ENCODE measurements at regions not wholly inside any gene's neighbourhood (a gene's known extent, or its start where the extent isn't known, plus 50 kb on each side); places are given as distances from the start of the nearest gene placed in this dataset.
"Not testable (repeated sequence)": the region's sequence is repeated elsewhere in the genome, so short reads cannot be mapped to it uniquely, and the experiment has no call there.

DNA sequence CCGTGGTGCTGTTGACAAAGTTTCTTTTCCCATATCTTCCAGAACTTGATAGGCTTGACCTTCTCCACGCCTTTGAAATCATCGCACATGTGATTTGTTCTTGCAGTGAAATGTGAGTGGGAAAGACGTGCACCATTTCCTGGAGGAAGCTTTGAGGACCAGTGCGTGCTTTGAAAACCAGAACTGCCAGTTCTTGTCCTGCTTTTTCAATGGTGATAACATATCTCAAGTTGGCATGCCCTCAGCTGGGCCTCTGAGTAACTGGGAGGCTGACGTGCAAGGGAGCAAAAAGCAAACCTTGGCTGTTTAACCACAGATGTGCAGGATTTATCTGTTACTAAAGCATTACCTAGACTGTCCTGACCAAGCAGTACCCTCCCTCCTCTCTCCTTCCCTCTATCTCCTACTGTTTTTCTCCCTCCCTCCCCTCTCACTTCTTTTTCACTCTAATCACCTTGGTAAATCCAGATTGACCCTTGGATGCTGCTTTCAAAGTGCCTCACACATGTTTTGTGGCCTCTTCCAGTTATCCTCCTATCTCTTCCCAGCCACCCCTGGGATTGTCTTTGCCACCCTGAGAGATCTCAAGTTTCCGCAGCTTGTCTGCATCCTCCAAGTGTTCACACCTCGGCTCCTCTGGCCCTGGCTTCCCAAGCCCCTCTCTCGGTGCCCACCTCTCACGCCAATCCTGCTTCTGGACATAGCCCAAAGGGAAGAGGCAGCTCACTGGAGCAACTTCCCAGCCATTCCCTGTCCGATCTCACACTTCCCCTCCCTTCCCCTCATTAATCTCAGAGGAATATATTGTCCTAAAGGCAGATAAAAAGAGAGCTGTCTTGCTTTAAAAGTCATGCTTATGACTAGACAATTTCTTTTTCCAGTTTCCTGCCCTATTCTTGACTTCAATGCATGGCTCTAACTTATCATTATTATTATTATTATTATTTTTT lies 198.3 kb downstream of the ERCC6L2 start:
- intact Hi-C loops (cut with DNase I), result no loop called here
- DNase-seq (ENCODE audit: low spot score), result no peak

DNA sequence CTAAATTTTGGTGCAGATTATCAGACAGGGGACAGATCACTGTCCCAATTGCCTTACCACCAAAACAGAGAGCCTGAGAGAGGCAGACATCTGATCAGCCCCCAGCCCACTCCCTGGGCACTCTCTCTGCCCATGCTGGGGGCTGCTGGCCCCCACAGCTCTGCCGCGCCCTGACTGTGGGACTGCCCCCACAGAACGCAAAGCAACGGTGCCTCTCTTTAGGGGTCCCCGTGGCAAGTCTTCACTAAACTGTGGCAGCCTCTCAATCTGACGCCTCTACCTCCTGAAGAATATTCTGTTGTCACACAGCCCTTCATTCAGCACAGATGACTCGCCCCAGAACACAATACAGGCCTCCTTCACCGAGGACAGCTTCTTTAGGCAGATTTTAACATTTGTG lies 197.4 kb downstream of the ERCC6L2 start:
- no peak for DNase-seq (ENCODE audit: low spot score)
- intact Hi-C loops (cut with DNase I), result no loop called here

GRCh38 chr9:96071815-96072124 lies 196.3 kb downstream of the ERCC6L2 start:
- intact Hi-C loops (cut with DNase I), result no loop called here
- DNase-seq (ENCODE audit: low spot score), result no peak

DNA sequence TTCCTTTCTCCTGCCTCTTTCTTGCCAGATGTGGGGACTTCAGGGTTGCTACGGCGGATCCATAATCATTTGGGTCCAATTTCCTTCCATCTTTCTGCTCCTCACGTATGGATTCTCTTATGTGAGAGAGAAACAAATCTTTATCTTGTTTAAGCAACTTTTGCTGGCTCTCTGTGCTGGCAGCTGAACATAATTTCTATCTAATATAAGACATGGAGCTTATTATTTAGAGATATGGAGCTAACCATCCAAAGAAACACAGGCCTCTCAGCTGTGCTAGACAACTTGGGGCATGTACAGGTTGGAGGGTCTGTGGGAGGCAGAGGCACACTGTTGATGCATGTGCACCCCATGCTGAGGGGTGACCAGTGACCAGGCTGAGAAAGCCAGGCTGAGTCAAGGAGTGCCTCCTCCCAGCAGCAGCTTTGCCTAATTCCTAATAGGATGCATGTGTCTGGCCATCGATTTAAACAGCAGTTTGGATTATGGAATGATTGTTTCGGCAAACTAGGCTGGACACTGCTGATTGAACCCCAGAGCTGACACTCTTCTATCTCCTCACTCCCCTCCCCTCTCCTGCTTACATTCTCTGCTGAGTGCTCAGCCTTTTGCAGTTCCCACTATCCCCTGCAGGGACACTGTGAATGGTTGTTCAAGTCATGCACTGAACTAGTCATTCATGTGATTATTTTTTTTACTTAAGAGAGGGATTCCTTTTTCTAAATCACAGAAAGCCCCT lies 195.8 kb downstream of the ERCC6L2 start:
- intact Hi-C loops (cut with DNase I), result no loop called here
- no peak for DNase-seq (ENCODE audit: low spot score)

GRCh38 chr9:96069629-96070220 lies 194.2 kb downstream of the ERCC6L2 start:
- no peak for DNase-seq (ENCODE audit: low spot score)
- intact Hi-C loops (cut with DNase I), result no loop called here

- intact Hi-C loops (cut with DNase I), result no loop called here
- DNase-seq (ENCODE audit: low spot score), result no peak
Measured at GRCh38 chr9:96068511-96068910, 193.0 kb downstream of the ERCC6L2 start.

GRCh38 chr9:96067600-96067999 lies 192.1 kb downstream of the ERCC6L2 start:
- DNase-seq (ENCODE audit: low spot score), result no peak
- intact Hi-C loops (cut with DNase I), result no loop called here

- intact Hi-C loops (cut with DNase I), result no loop called here
- no peak for DNase-seq (ENCODE audit: low spot score)
Measured at GRCh38 chr9:96067004-96067403, 191.5 kb downstream of the ERCC6L2 start.

- intact Hi-C loops (cut with DNase I), result no loop called here
- DNase-seq (ENCODE audit: low spot score), result no peak
Measured at GRCh38 chr9:96065482-96066251, 190.2 kb downstream of the ERCC6L2 start.

DNA sequence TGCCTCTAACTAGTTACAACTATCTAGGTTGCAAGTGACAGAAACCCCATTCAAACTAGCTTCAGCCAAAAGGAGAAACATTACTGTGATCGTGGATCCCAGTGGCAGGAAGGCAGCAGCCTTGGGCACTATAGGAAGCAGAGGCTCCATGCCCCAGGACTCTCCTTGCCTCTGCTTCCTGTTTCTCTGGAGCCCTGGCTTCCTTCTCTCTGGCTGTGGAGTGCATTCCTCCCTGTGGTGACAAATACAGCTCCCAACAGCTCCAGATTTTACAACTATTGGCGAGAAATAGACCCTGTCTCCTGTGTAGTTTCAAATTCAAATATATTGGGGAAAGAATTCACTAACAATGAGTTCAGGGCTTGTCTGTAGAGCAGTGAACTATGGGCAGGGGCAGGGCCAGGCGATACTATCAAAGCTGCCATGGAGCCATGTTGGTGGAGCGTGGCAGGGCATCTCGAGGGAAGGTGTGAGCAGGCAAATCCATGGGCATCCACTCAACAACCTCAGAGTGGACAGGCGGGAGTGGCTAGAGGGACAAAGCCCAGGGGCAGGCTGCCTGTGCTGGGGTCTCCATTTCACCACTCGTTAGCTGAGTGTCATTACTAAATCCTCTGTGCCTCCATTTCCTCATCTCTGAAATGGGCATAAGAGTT lies 189.5 kb downstream of the ERCC6L2 start:
- no peak for DNase-seq (ENCODE audit: low spot score)
- intact Hi-C loops (cut with DNase I), result no loop called here

GRCh38 chr9:96062854-96063253 lies 187.4 kb downstream of the ERCC6L2 start:
- DNase-seq (ENCODE audit: low spot score), result no peak
- intact Hi-C loops (cut with DNase I), result no loop called here

GRCh38 chr9:96062031-96062430 lies 186.5 kb downstream of the ERCC6L2 start:
- intact Hi-C loops (cut with DNase I), result no loop called here
- peak; percentile 49 for DNase-seq (ENCODE audit: low spot score)

DNA sequence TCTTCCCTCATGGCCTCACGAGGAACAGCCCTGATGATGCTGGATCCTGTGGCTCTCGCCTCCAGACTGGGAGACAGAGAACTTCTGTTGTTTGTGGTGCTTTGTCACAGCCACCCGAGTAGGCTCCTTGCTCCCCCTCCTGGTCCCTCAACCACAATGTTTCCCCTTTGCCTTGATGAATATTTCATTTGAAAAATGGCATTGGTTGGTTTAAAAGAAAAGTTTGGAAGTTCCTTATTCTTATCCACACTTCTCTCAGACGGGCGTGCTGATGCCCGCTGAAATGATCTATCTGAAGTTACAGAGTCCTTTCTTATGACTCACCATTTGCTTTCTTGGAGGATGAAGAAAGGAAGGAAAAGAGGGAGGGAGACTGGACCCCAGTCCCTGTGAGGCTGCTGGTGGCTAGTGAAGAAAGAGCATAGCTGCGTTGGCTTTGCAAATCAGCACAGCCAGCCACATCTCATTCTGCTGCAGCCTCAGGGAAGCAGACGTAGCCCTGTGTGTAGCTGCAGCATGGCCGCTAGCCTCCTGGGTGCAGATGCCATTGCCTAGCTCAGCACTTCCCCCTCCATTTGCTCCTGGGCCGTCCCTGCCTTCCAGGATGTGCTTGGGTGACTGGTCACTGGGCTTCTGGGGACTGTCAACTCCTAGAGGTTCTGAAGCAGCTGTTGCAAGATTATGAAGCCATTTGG lies 185.9 kb downstream of the ERCC6L2 start:
- intact Hi-C loops (cut with DNase I), result no loop called here

GRCh38 chr9:96058218-96058617 lies 182.7 kb downstream of the ERCC6L2 start:
- no peak for DNase-seq (ENCODE audit: low spot score)
- intact Hi-C loops (cut with DNase I), result no loop called here

More for the DNA sequence above, 185.9 kb downstream of the ERCC6L2 start:
- peak; percentile 82 for DNase-seq (ENCODE audit: low spot score)

GRCh38 chr9:96057155-96057554 lies 181.7 kb downstream of the ERCC6L2 start:
- intact Hi-C loops (cut with DNase I), result no loop called here
- peak; percentile 36 for DNase-seq (ENCODE audit: low spot score)

DNA sequence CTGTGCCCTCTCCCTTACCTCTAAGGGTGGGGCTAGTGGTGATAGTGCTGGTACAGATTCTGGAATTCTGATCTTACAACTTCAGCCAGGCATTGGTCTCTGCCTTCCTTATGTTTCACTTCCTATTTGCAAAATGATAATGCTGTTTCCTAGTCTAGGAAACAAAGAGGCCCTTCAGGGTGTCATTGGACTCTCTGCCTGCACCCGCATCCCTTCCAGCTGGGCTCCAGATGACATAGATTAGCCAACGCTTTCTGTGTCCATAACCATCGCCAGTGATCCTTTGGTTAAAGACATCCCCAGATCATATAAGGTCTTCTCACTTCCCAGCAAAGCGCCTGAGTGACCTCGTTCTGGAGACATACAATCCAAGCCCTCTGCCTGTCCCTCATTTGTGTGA lies 180.7 kb downstream of the ERCC6L2 start:
- DNase-seq (ENCODE audit: low spot score), result no peak
- intact Hi-C loops (cut with DNase I), result no loop called here

DNA sequence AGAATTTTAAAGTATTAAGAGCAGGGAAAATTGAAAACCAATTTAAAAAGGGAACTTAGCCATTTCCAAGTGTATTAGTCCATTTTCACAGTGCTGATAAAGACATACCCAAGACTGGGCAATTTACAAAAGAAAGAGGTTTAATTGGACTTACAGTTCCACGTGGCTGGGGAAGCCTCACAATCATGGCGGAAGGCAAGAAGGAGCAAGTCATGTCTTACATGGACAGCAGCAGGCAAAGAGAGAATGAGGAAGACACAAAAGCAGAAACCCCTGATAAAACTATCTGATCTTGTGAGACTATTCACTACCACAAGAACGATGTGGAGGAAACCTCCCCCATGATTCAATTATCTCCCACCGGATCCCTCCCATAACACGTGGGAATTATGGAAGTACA lies 178.8 kb downstream of the ERCC6L2 start:
- peak; percentile 1 for DNase-seq (ENCODE audit: low spot score)
- intact Hi-C loops (cut with DNase I), result not testable (repeated sequence)

- intact Hi-C loops (cut with DNase I), result no loop called here
- DNase-seq (ENCODE audit: low spot score), result peak; percentile 10
Measured at GRCh38 chr9:96052686-96053085, 177.2 kb downstream of the ERCC6L2 start.

GRCh38 chr9:96051423-96051822 lies 175.9 kb downstream of the ERCC6L2 start:
- intact Hi-C loops (cut with DNase I), result no loop called here
- peak; percentile 13 for DNase-seq (ENCODE audit: low spot score)

Data from posterior vena cava (tissue), 2 donors.